ENCODE measurements at regions not wholly inside any gene's neighbourhood (a gene's known extent, or its start where the extent isn't known, plus 50 kb on each side); places are given as distances from the start of the nearest gene placed in this dataset.
"Not testable (repeated sequence)": the region's sequence is repeated elsewhere in the genome, so short reads cannot be mapped to it uniquely, and the experiment has no call there.

DNA sequence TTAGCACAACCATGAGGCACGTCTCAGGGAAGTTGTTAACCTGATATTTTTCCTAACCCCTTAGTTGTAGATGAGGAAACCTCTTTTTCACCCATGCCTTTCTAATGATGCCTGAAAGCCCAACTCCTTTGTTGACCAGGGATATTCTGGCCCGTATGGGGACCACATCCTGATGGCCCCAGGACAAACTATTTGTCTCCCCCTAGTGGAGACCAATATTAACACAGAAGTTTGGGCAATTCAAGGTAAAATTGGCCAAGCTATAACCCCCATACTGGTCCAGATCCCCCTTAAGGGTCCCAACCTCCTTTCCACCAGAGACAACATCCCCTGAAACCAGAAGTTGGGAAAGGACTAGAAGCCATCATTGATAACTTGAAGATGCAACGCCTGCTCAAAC lies 893.3 kb downstream of the SORCS1 start:
- WGBS, 2 donors: 81 to 85% methylated on average over 3 of the region's 3 CpGs
- Histone ChIP-seq H3K4me3 (no peak overlapping the region), H3K27me3 (ENCODE audit: control insufficient read depth in 3 of 3, insufficient read depth in 3 of 3, low read length in 2 of 3) (no peaks in the 10 kb centered on the region), H3K4me1 (ENCODE audit: control insufficient read depth in 5 of 5, insufficient read depth in 5 of 5, low read length in 5 of 5) (no peaks in the 10 kb centered on the region), H3K27ac (ENCODE audit: low read depth in 1 of 2, low read length in 1 of 2) (no peak overlapping the region), H3K9me3 (ENCODE audit: control insufficient read depth in 4 of 4, insufficient read depth in 3 of 4, low read length in 3 of 4) (no peaks in the 10 kb centered on the region), H3K9ac (ENCODE audit: insufficient read depth in 1 of 2, low read length in 2 of 2) (no peak overlapping the region), H3K36me3 (ENCODE audit: control insufficient read depth in 4 of 4, insufficient read depth in 4 of 4, low read length in 4 of 4) (no peaks in the 10 kb centered on the region)
- no peak for TF ChIP-seq CTCF (IDR thresholded peaks at IDR 0.05; ENCODE audit: control extremely low read depth, extremely low read depth)
- DNase-seq (no peak), ATAC-seq (ENCODE audit: insufficient read depth, low FRiP score) (no peak)

- no peak for ATAC-seq (ENCODE audit: insufficient read depth, low FRiP score)
- Histone ChIP-seq H3K27me3 (ENCODE audit: control insufficient read depth in 3 of 3, insufficient read depth in 3 of 3, low read length in 2 of 3) (no peaks in the 10 kb centered on the region), H3K9me3 (ENCODE audit: control insufficient read depth in 4 of 4, insufficient read depth in 3 of 4, low read length in 3 of 4) (no peaks in the 10 kb centered on the region), H3K9ac (ENCODE audit: insufficient read depth in 1 of 2, low read length in 2 of 2) (no peak overlapping the region), H3K36me3 (ENCODE audit: control insufficient read depth in 4 of 4, insufficient read depth in 4 of 4, low read length in 4 of 4) (no peaks in the 10 kb centered on the region), H3K4me1 (ENCODE audit: control insufficient read depth in 5 of 5, insufficient read depth in 5 of 5, low read length in 5 of 5) (no peaks in the 10 kb centered on the region), H3K4me3 (no peak overlapping the region), H3K27ac (ENCODE audit: low read depth in 1 of 2, low read length in 1 of 2) (no peak overlapping the region)
- 82 to 83% methylated on average over 2 of the region's 2 CpGs for WGBS, 2 donors
- no peak for DNase-seq
- TF ChIP-seq CTCF (IDR thresholded peaks at IDR 0.05; ENCODE audit: control extremely low read depth, extremely low read depth): no peak
These were observed 896.5 kb downstream of the SORCS1 start for GRCh38 chr10:106268000-106268399.

GRCh38 chr10:106267591-106267990 lies 896.9 kb downstream of the SORCS1 start:
- no peaks in the 10 kb centered on the region for H3K4me1 ChIP-seq (ENCODE audit: control insufficient read depth in 5 of 5, insufficient read depth in 5 of 5, low read length in 5 of 5)
- no peak for ATAC-seq (ENCODE audit: insufficient read depth, low FRiP score)

DNA sequence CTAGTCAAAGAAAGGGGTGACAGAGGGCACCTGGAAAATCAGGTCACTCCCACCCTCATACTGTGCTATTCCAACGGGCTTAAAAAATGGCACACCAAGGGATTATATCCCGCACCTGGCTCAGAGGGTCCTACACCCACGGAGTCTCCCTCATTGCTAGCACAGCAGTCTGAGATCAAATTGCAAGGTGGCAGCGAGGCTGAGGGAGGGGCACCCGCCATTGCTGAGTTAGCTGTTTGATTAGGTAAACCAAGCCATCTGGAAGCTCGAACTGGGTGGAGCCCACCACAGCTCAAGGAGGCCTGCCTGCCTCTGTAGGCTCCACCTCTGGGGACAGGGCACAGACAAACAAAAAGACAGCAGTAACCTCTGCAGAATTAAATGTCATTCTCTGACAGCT lies 907.1 kb downstream of the SORCS1 start:
- H3K4me1 ChIP-seq (ENCODE audit: control insufficient read depth in 5 of 5, insufficient read depth in 5 of 5, low read length in 5 of 5); H3K27ac ChIP-seq (ENCODE audit: low read depth in 1 of 2, low read length in 1 of 2); H3K9ac ChIP-seq (ENCODE audit: insufficient read depth in 1 of 2, low read length in 2 of 2); H3K4me3 ChIP-seq; H3K36me3 ChIP-seq (ENCODE audit: control insufficient read depth in 4 of 4, insufficient read depth in 4 of 4, low read length in 4 of 4); DNase-seq; H3K9me3 ChIP-seq (ENCODE audit: control insufficient read depth in 4 of 4, insufficient read depth in 3 of 4, low read length in 3 of 4); ATAC-seq (ENCODE audit: insufficient read depth, low FRiP score); H3K27me3 ChIP-seq (ENCODE audit: control insufficient read depth in 3 of 3, insufficient read depth in 3 of 3, low read length in 2 of 3): not testable (repeated sequence)
- 73 to 80% methylated on average over 6 of the region's 6 CpGs for WGBS, 2 donors

More at GRCh38 chr10:106267591-106267990, 896.9 kb downstream of the SORCS1 start:
- H3K4me3 ChIP-seq: no peak overlapping the region
- no peak for TF ChIP-seq CTCF (IDR thresholded peaks at IDR 0.05; ENCODE audit: control extremely low read depth, extremely low read depth)
- no peaks in the 10 kb centered on the region for H3K36me3 ChIP-seq (ENCODE audit: control insufficient read depth in 4 of 4, insufficient read depth in 4 of 4, low read length in 4 of 4)
- no peaks in the 10 kb centered on the region for H3K27me3 ChIP-seq (ENCODE audit: control insufficient read depth in 3 of 3, insufficient read depth in 3 of 3, low read length in 2 of 3)
- WGBS, 2 donors: 81 to 88% methylated on average over 13 of the region's 13 CpGs
- no peak overlapping the region for H3K9ac ChIP-seq (ENCODE audit: insufficient read depth in 1 of 2, low read length in 2 of 2)
- no peaks in the 10 kb centered on the region for H3K9me3 ChIP-seq (ENCODE audit: control insufficient read depth in 4 of 4, insufficient read depth in 3 of 4, low read length in 3 of 4)
- H3K27ac ChIP-seq (ENCODE audit: low read depth in 1 of 2, low read length in 1 of 2): no peak overlapping the region
- no peak for DNase-seq

All from lung (tissue), 11 donors.